HFFc6 (cell line): ENCODE measurements at regions not wholly inside any gene's neighbourhood (a gene's known extent, or its start where the extent isn't known, plus 50 kb on each side); places are given as distances from the start of the nearest gene placed in this dataset.

ENCODE experiments used
- DNase-seq: peaks from one replicate; pipeline ENCODE4 v3.0.0-alpha.2; 2018
- H3K27ac Mint-ChIP-seq: 2 replicates; pipeline ENCODE4 v1.8.0; 2020; ENCODE audit warnings: mild to moderate bottlenecking, mixed read lengths
- H3K27me3 Mint-ChIP-seq: 2 replicates; pipeline ENCODE4 v1.8.0; 2021; ENCODE audit warnings: mild to moderate bottlenecking, moderate library complexity, mixed read lengths; ENCODE audit not compliant: insufficient read depth
- H3K36me3 Mint-ChIP-seq: 2 replicates; pipeline ENCODE4 v1.8.0; 2021; ENCODE audit warnings: low read depth, mixed read lengths
- H3K4me1 Mint-ChIP-seq: 2 replicates; pipeline ENCODE4 v1.8.0; 2020; ENCODE audit warnings: low read depth, mixed read lengths
- H3K4me3 Mint-ChIP-seq: 2 replicates; pipeline ENCODE4 v1.8.0; 2020; ENCODE audit warnings: mild to moderate bottlenecking, moderate library complexity, mixed read lengths
- H3K9me3 Mint-ChIP-seq: 2 replicates; pipeline ENCODE4 v1.8.0; 2020; ENCODE audit warnings: mild to moderate bottlenecking, mixed read lengths
- CTCF ChIP-seq: fragments of 200-600 bp; sonication (generic); IDR thresholded peaks from 2 replicates; pipeline ENCODE4 v1.5.0; 2021; ENCODE audit warnings: antibody characterized with exemption, mild to moderate bottlenecking

- Mint-ChIP-seq H3K4me1 (no peaks in the 10 kb centered on the region), H3K36me3 (0 out of 2 replicates have a peak, but pooled peaks cover 5% of the 10 kb centered on the region), H3K9me3 (peaks cover 38% of the 10 kb centered on the region), H3K27ac (no peak overlapping the region), H3K27me3 (no peaks in the 10 kb centered on the region), H3K4me3 (no peak overlapping the region)
- no peak for DNase-seq
- TF ChIP-seq CTCF = no peak
Observed at GRCh38 chr12:24049728-24050127, 100.3 kb upstream of the SOX5 start.

DNA sequence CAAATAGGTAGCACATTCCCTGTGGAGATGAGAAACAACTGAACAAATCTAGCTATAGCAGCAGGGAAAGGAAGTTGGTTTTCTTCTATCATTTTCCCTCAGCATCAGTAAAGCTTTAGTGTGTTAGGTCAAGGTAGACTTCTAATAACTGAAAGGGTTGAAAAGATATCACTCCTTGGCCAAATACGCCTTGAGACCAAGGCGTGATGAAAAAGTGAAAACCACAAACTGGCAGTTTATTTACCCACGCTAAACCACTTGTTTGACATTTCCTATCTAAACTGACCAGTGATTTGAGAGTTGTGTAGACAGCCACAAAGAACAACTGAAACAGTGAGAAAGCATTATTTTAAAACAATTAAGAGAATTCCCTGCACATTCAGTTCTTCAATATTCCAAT, 99.6 kb upstream of the SOX5 start:
- no peak overlapping the region for H3K4me3 Mint-ChIP-seq

DNA sequence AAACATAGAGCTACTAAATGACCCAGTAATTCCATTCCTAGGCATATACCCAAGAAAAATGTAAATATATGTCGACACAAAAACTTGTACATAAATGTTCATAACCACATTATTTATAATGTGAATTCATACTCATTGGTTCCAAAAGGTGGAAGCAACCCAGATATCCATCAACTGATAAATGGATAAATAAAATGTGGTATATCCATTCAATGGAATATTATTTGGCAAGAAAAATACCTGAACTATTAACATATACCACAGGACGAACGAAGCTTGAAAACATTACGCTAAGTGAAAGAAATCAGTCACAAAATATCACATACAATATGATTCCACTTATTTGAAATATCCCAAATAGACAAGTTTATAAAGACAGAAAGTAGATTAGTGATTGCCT, 99.0 kb upstream of the SOX5 start:
- Mint-ChIP-seq H3K4me3 (no peak overlapping the region), H3K9me3 (peaks cover 28% of the 10 kb centered on the region), H3K27ac (no peak overlapping the region), H3K27me3 (no peaks in the 10 kb centered on the region), H3K36me3 (0 out of 2 replicates have a peak, but pooled peaks cover 5% of the 10 kb centered on the region), H3K4me1 (no peaks in the 10 kb centered on the region)
- DNase-seq = no peak
- no peak for TF ChIP-seq CTCF

More for the DNA sequence above, 99.6 kb upstream of the SOX5 start:
- Mint-ChIP-seq H3K27me3 (no peaks in the 10 kb centered on the region), H3K4me1 (no peaks in the 10 kb centered on the region), H3K27ac (no peak overlapping the region), H3K36me3 (0 out of 2 replicates have a peak, but pooled peaks cover 5% of the 10 kb centered on the region), H3K9me3 (peaks cover 33% of the 10 kb centered on the region)
- TF ChIP-seq CTCF = no peak
- DNase-seq = no peak

- Mint-ChIP-seq H3K4me3 (no peak overlapping the region), H3K9me3 (peaks cover 24% of the 10 kb centered on the region), H3K4me1 (no peaks in the 10 kb centered on the region), H3K27me3 (no peaks in the 10 kb centered on the region), H3K36me3 (no peaks in the 10 kb centered on the region), H3K27ac (no peak overlapping the region)
- TF ChIP-seq CTCF = no peak
- no peak for DNase-seq
Observed at GRCh38 chr12:24047326-24047725, 97.9 kb upstream of the SOX5 start.

GRCh38 chr12:24045816-24046257, 96.4 kb upstream of the SOX5 start:
- Mint-ChIP-seq H3K4me1 (no peaks in the 10 kb centered on the region), H3K9me3 (peaks cover 20% of the 10 kb centered on the region), H3K4me3 (no peak overlapping the region), H3K27me3 (no peaks in the 10 kb centered on the region), H3K27ac (no peak overlapping the region), H3K36me3 (no peaks in the 10 kb centered on the region)
- no peak for TF ChIP-seq CTCF
- no peak for DNase-seq
